SK-N-SH (cell line): ENCODE measurements at regions not wholly inside any gene's neighbourhood (a gene's known extent, or its start where the extent isn't known, plus 50 kb on each side); places are given as distances from the start of the nearest gene placed in this dataset.
"Not testable (repeated sequence)": the region's sequence is repeated elsewhere in the genome, so short reads cannot be mapped to it uniquely, and the experiment has no call there.

Source experiments
- CTCF ChIA-PET: fragments of 300-600, 350-600 bp; formaldehyde crosslinking; extraction: SDS; loops from one replicate; lab custom pipeline; 2021; lab: Yijun Ruan, JAX
- POLR2A ChIA-PET: fragments of 350-600 bp; sonication (Branson Sonifier 250); formaldehyde crosslinking; extraction: SDS; loops from one replicate; lab custom pipeline; 2020; ENCODE audit warnings: antibody characterized with exemption, inconsistent platforms; lab: Yijun Ruan, JAX
- DNase-seq: peaks from one replicate; pipeline ENCODE4 v3.0.0; 2012
- H2AFZ ChIP-seq: fragments of 200-600 bp; sonication (generic); 2 replicates; pipeline ENCODE4 v1.8.1; 2016; ENCODE audit warnings: antibody characterized with exemption, mild to moderate bottlenecking, low read depth
- H3F3A ChIP-seq: fragments of 200-600 bp; sonication (generic); replicated peaks from 2 replicates; pipeline ENCODE3; 2016; ENCODE audit warnings: antibody characterized with exemption, mild to moderate bottlenecking; ENCODE audit not compliant: insufficient read depth
- H3K27ac ChIP-seq, 2 experiments: fragments of 200-500 bp in 1 of 2; fragments of 200-600 bp in 1 of 2; sonication (Bioruptor generic) in 1 of 2; sonication (generic), shearing (Covaris generic) in 1 of 2; 2 replicates each; pipeline versions ENCODE4 v1.5.1 to v1.6.1; 2014 to 2016; ENCODE audit warnings: low read depth in 2 of 2, inconsistent platforms in 1 of 2, low read length in 1 of 2, mild to moderate bottlenecking in 1 of 2, mixed read lengths in 1 of 2
- H3K27me3 ChIP-seq: fragments of 200-600 bp; sonication (generic), shearing (Covaris generic); 2 replicates; pipeline ENCODE4 v1.6.1; 2016; ENCODE audit warnings: mixed run types; ENCODE audit not compliant: insufficient read depth
- H3K36me3 ChIP-seq, 2 experiments: fragments of 200-500 bp in 1 of 2; fragments of 200-600 bp in 1 of 2; sonication (Bioruptor generic) in 1 of 2; sonication (generic) in 1 of 2; replicated peaks in 1 of 2; 2 replicates each; pipeline versions ENCODE3 to v1.5.1; 2014 to 2016; ENCODE audit warnings: low read length in 1 of 2, mild to moderate bottlenecking in 1 of 2; ENCODE audit not compliant: insufficient read depth in 2 of 2, control insufficient read depth in 1 of 2
- H3K4me1 ChIP-seq, 2 experiments: fragments of 200-500 bp in 1 of 2; fragments of 200-600 bp in 1 of 2; sonication (Bioruptor generic) in 1 of 2; sonication (generic), shearing (Covaris generic) in 1 of 2; 2 replicates each; pipeline versions ENCODE4 v1.5.1 to v1.6.1; 2014 to 2016; ENCODE audit warnings: low read depth in 1 of 2, low read length in 1 of 2, mixed run types in 1 of 2; ENCODE audit not compliant: insufficient read depth in 2 of 2, control insufficient read depth in 1 of 2
- H3K4me2 ChIP-seq: fragments of 200-600 bp; sonication (generic), shearing (Covaris generic); 2 replicates; pipeline ENCODE4 v1.6.1; 2017; ENCODE audit warnings: mixed run types
- H3K4me3 ChIP-seq, 2 experiments: fragments of 200-500 bp in 1 of 2; fragments of 200-600 bp in 1 of 2; sonication (Bioruptor generic) in 1 of 2; sonication (generic), shearing (Covaris generic) in 1 of 2; 2 replicates each; pipeline versions ENCODE4 v1.5.1 to v1.8.1; 2014 to 2016; ENCODE audit warnings: low read depth in 2 of 2, inconsistent platforms in 1 of 2, low read length in 1 of 2, mild to moderate bottlenecking in 1 of 2, mixed read lengths in 1 of 2, moderate library complexity in 1 of 2
- H3K79me2 ChIP-seq: fragments of 200-600 bp; sonication (generic); 2 replicates; pipeline ENCODE4 v1.8.1; 2017; ENCODE audit warnings: mild to moderate bottlenecking; ENCODE audit not compliant: insufficient read depth
- H3K9ac ChIP-seq: fragments of 200-600 bp; sonication (generic); 2 replicates; pipeline ENCODE4 v1.6.1; 2017; ENCODE audit warnings: mixed run types
- H3K9me2 ChIP-seq: fragments of 200-600 bp; sonication (generic); 2 replicates; pipeline ENCODE4 v1.6.1; 2017; ENCODE audit warnings: mixed run types
- H3K9me3 ChIP-seq: fragments of 200-600 bp; sonication (generic); 2 replicates; pipeline ENCODE4 v1.6.1; 2017; ENCODE audit warnings: mixed run types, mild to moderate bottlenecking, moderate library complexity
- H4K20me1 ChIP-seq: fragments of 200-600 bp; sonication (generic); 2 replicates; pipeline ENCODE4 v1.6.1; 2017; ENCODE audit warnings: mild to moderate bottlenecking, mixed run types; ENCODE audit not compliant: insufficient read depth
- CHD2 ChIP-seq: fragments of 150-350 bp; IDR thresholded peaks from 2 replicates; pipeline ENCODE4 v1.6.1; 2018; ENCODE audit warnings: low read length; ENCODE audit not compliant: partially characterized antibody
- ELF1 ChIP-seq: IDR thresholded peaks from 2 replicates; pipeline ENCODE4 v1.4.0; 2012
- EP300 ChIP-seq, 2 experiments: IDR thresholded peaks; 2 replicates each; pipeline versions ENCODE4 v1.4.0 to v1.6.1; 2012; ENCODE audit warnings: borderline replicate concordance in 1 of 2, low read depth in 1 of 2, low read length in 1 of 2
- EZH2phosphoT487 ChIP-seq: fragments of 200-600 bp; sonication (generic); IDR thresholded peaks from 2 replicates; pipeline ENCODE4 v1.6.1; 2017; ENCODE audit warnings: low read depth, mixed run types, mild to moderate bottlenecking, antibody characterized with exemption, moderate library complexity, borderline replicate concordance
- FOSL2 ChIP-seq: IDR thresholded peaks from 2 replicates; pipeline ENCODE4 v1.4.0; 2012; ENCODE audit warnings: low read depth, mild to moderate bottlenecking, moderate library complexity, borderline replicate concordance
- FOXJ3 ChIP-seq: sonication (generic); formaldehyde crosslinking; IDR thresholded peaks from 2 replicates; pipeline ENCODE4 v1.5.1; 2020; ENCODE audit warnings: mild to moderate bottlenecking, missing genetic modification reagents
- MEF2A ChIP-seq: IDR thresholded peaks from 2 replicates; pipeline ENCODE4 v1.4.0; 2012; ENCODE audit warnings: low read depth, borderline replicate concordance
- NFIC ChIP-seq: IDR thresholded peaks from 2 replicates; pipeline ENCODE4 v1.4.0; 2012; ENCODE audit warnings: borderline replicate concordance
- NRF1 ChIP-seq: IDR thresholded peaks from 2 replicates; pipeline ENCODE4 v1.6.1; 2012; ENCODE audit warnings: low read depth, mild to moderate bottlenecking, low read length
- POLR2AphosphoS5 ChIP-seq: IDR thresholded peaks from 2 replicates; pipeline ENCODE4 v1.6.1; 2012; ENCODE audit warnings: low read depth, low read length
- RFX5 ChIP-seq: IDR thresholded peaks from 2 replicates; pipeline ENCODE4 v1.6.1; 2012; ENCODE audit warnings: mild to moderate bottlenecking, improper control_type of control experiment, low read length
- RXRA ChIP-seq: IDR thresholded peaks from 2 replicates; pipeline ENCODE4 v1.4.0; 2012; ENCODE audit warnings: low read depth, mild to moderate bottlenecking, borderline replicate concordance
- TEAD4 ChIP-seq: IDR thresholded peaks from 2 replicates; pipeline ENCODE4 v1.4.0; 2012; ENCODE audit warnings: mild to moderate bottlenecking, borderline replicate concordance; ENCODE audit not compliant: insufficient read depth
- USF1 ChIP-seq: IDR thresholded peaks from 2 replicates; pipeline ENCODE4 v1.4.0; 2012; ENCODE audit warnings: low read depth, borderline replicate concordance
- YY1 ChIP-seq: IDR thresholded peaks from 2 replicates; pipeline ENCODE4 v1.4.0; 2012; ENCODE audit warnings: low read depth, mild to moderate bottlenecking
- WGBS: methylation state at CpG from one replicate; pipeline ENCODE4 v1.1.6; 2017; ENCODE audit warnings: low lambda C conversion rate; 5-methylcytosine and 5-hydroxymethylcytosine counted together

GRCh38 chr4:181810711-181811110 is 432.5 kb upstream of the TENM3 start:
- WGBS, result 75% methylated on average over 5 of the region's 5 CpGs

GRCh38 chr4:181811550-181811949 is 431.7 kb upstream of the TENM3 start:
- H4K20me1 ChIP-seq, DNase-seq, H3K36me3 ChIP-seq, H3K79me2 ChIP-seq, H3K9ac ChIP-seq, H3K4me2 ChIP-seq, H2AFZ ChIP-seq, H3K27ac ChIP-seq, H3K4me3 ChIP-seq, H3F3A ChIP-seq, H3K27me3 ChIP-seq, H3K9me3 ChIP-seq, H3K4me1 ChIP-seq, POLR2A ChIA-PET, H3K9me2 ChIP-seq: not testable (repeated sequence)
- CTCF ChIA-PET, result interaction anchor here (1.0 kb wide), 1 partner anchor 45 kb away, joined by 3 read pairs; no protein-coding TSS in a partner anchor
- 75% methylated on average over 5 of the region's 5 CpGs for WGBS

More at GRCh38 chr4:181810711-181811110, 432.5 kb upstream of the TENM3 start:
- Histone ChIP-seq H3K36me3 (no peaks in the 10 kb centered on the region), H3K4me3 (no peak overlapping the region), H3F3A (no peaks in the 10 kb centered on the region), H3K9me3 (no peaks in the 10 kb centered on the region), H3K4me1 (no peaks in the 10 kb centered on the region), H3K27ac (no peak overlapping the region), H2AFZ (no peak overlapping the region), H3K4me2 (no peak overlapping the region), H3K9me2 (no peaks in the 10 kb centered on the region), H4K20me1 (no peaks in the 10 kb centered on the region), H3K9ac (no peak overlapping the region), H3K79me2 (no peaks in the 10 kb centered on the region), H3K27me3 (no peaks in the 10 kb centered on the region)
- DNase-seq, result no peak
- POLR2A ChIA-PET, result no interaction called here
- CTCF ChIA-PET, result no interaction called here
- TF ChIP-seq FOXJ3 (CRISPR knock-in tag) (no peak), FOSL2 (no peak), USF1 (no peak), ELF1 (no peak), TEAD4 (no peak), NRF1 (no peak), NFIC (no peak), POLR2AphosphoS5 (no peak), CHD2 (no peak), EP300 (IDR thresholded peaks at IDR 0.05; ENCODE audit: borderline replicate concordance in 1 of 2, low read depth in 1 of 2, low read length in 1 of 2) (no peak), YY1 (no peak), RFX5 (no peak), RXRA (no peak), MEF2A (no peak), EZH2phosphoT487 (no peak)
